H1 (cell line): ENCODE measurements at regions not wholly inside any gene's neighbourhood (a gene's known extent, or its start where the extent isn't known, plus 50 kb on each side); places are given as distances from the start of the nearest gene placed in this dataset.

Experiments used
- BACH1 ChIP-seq: IDR thresholded peaks from 2 replicates; pipeline ENCODE4 v1.6.1; 2012; ENCODE audit warnings: low read length, improper control_type of control experiment
- CBX5 ChIP-seq: fragments of 300-800, 300-1000 bp; sonication (generic); IDR thresholded peaks from 2 replicates; pipeline ENCODE4 v1.7.1; 2016; ENCODE audit warnings: antibody characterized with exemption, low read length, low read depth
- CHD2 ChIP-seq: IDR thresholded peaks from 2 replicates; pipeline ENCODE4 v1.6.1; 2012; ENCODE audit warnings: low read length, improper control_type of control experiment
- CTCF ChIP-seq, 3 experiments: IDR thresholded peaks; 1 replicate in 2 of 3; 2 replicates in 1 of 3; pipeline versions ENCODE4 v1.5.1 to v1.6.1; 2011; ENCODE audit warnings: low read length in 3 of 3, mild to moderate bottlenecking in 3 of 3, inconsistent platforms in 2 of 3, low read depth in 1 of 3, moderate library complexity in 1 of 3; ENCODE audit not compliant: insufficient read depth in 1 of 3; ENCODE audit errors: control extremely low read depth in 1 of 3
- EGR1 ChIP-seq: IDR thresholded peaks from 2 replicates; pipeline ENCODE4 v1.6.1; 2011; ENCODE audit warnings: low read depth, low read length, borderline replicate concordance
- EP300 ChIP-seq, 2 experiments: IDR thresholded peaks; 1 replicate in 1 of 2; 2 replicates in 1 of 2; pipeline ENCODE4 v1.6.1; 2011 to 2012; ENCODE audit warnings: low read depth in 2 of 2, low read length in 2 of 2, mild to moderate bottlenecking in 2 of 2, borderline replicate concordance in 1 of 2, inconsistent platforms in 1 of 2, moderate library complexity in 1 of 2
- MAFK ChIP-seq: IDR thresholded peaks from 2 replicates; pipeline ENCODE4 v1.6.1; 2012; ENCODE audit warnings: low read depth, mild to moderate bottlenecking, improper control_type of control experiment, low read length
- POLR2A ChIP-seq, 2 experiments: IDR thresholded peaks; 1 replicate in 1 of 2; 2 replicates in 1 of 2; pipeline ENCODE4 v1.6.1; 2011; ENCODE audit warnings: low read depth in 2 of 2, low read length in 2 of 2, mild to moderate bottlenecking in 2 of 2; ENCODE audit errors: control extremely low read depth in 1 of 2
- POLR2AphosphoS5 ChIP-seq: IDR thresholded peaks from 2 replicates; pipeline ENCODE4 v1.6.1; 2011; ENCODE audit warnings: low read depth, low read length
- RFX5 ChIP-seq: IDR thresholded peaks from 2 replicates; pipeline ENCODE4 v1.6.1; 2011; ENCODE audit warnings: low read depth, low read length, improper control_type of control experiment, borderline replicate concordance
- RNF2 ChIP-seq: fragments of 200-900, 300-1000 bp; sonication (generic); IDR thresholded peaks from 2 replicates; pipeline ENCODE4 v1.7.1; 2016; ENCODE audit warnings: borderline replicate concordance, low read depth, mild to moderate bottlenecking, antibody characterized with exemption, low read length; ENCODE audit not compliant: poor library complexity, severe bottlenecking; ENCODE audit errors: missing control alignments
- TBP ChIP-seq: IDR thresholded peaks from 2 replicates; pipeline ENCODE4 v1.6.1; 2011; ENCODE audit warnings: low read depth, low read length, improper control_type of control experiment

DNA sequence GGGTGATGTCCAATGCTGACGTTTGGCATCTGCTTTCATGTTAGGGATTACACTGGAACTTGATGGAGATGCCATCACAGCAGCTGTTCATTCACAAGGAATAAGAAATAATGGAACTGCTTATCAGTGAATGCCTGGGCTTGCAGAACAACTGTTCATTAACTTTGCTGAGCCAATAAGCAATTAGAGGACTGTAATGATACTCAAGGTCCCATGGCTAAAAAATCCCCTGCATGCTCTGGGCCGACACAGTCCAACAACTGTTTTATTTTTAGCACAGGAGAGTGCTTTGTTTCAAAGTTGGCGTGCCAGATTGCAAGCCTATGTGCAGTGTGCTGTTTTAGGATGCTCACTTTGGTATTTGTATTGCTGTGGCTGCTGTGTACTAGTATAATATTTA lies 408.0 kb upstream of the RGPD4 start:
- TF ChIP-seq RNF2 (no peak), EGR1 (no peak), TBP (no peak), POLR2AphosphoS5 (no peak), BACH1 (no peak), CHD2 (no peak), RFX5 (no peak), CTCF (IDR thresholded peaks at IDR 0.05; ENCODE audit: control extremely low read depth in 1 of 3, insufficient read depth in 1 of 3, low read depth in 1 of 3, low read length in 3 of 3) (no peak), EP300 (IDR thresholded peaks at IDR 0.05; ENCODE audit: borderline replicate concordance in 1 of 2, low read depth in 2 of 2, low read length in 2 of 2) (no peak), POLR2A (IDR thresholded peaks at IDR 0.05; ENCODE audit: control extremely low read depth in 1 of 2, low read depth in 2 of 2, low read length in 2 of 2) (no peak), CBX5 (no peak), MAFK (no peak)
